ENCODE measurements at regions not wholly inside any gene's neighbourhood (a gene's known extent, or its start where the extent isn't known, plus 50 kb on each side); places are given as distances from the start of the nearest gene placed in this dataset.

GRCh38 chr12:30364822-30365221 is 330.8 kb downstream of the IPO8 start:
- Histone ChIP-seq H3K4me3 (ENCODE audit: low read depth, low read length) (no peak overlapping the region), H3K4me1 (ENCODE audit: control insufficient read depth, insufficient read depth, low read length) (no peaks in the 10 kb centered on the region), H3K36me3 (ENCODE audit: control insufficient read depth in 2 of 2, insufficient read depth in 1 of 2, low read length in 2 of 2) (no peaks in the 10 kb centered on the region), H3K9me3 (ENCODE audit: control insufficient read depth, insufficient read depth, low read depth, low read length) (no peaks in the 10 kb centered on the region), H3K27ac (ENCODE audit: extremely low read depth, low read depth, low read length) (no peak overlapping the region)
- no peak for TF ChIP-seq ZNF660 (tag by site-specific recombination; IDR thresholded peaks at IDR 0.05)
- ChIA-PET CTCF (no interaction called here), POLR2A (no interaction called here)

- no peaks in the 10 kb centered on the region for H3K9me3 ChIP-seq (ENCODE audit: control insufficient read depth, insufficient read depth, low read depth, low read length)
- no peaks in the 10 kb centered on the region for H3K36me3 ChIP-seq (ENCODE audit: control insufficient read depth in 2 of 2, insufficient read depth in 1 of 2, low read length in 2 of 2)
- H3K27ac ChIP-seq (ENCODE audit: extremely low read depth, low read depth, low read length), result no peak overlapping the region
- H3K4me3 ChIP-seq (ENCODE audit: low read depth, low read length), result no peak overlapping the region
- ChIA-PET POLR2A (no interaction called here), CTCF (no interaction called here)
- TF ChIP-seq ZNF148 (tag by site-specific recombination; IDR thresholded peaks at IDR 0.05; ENCODE audit: borderline replicate concordance), result no peak
- TF ChIP-seq ZNF837 (tag by site-specific recombination; IDR thresholded peaks at IDR 0.05), result no peak
- H3K4me1 ChIP-seq (ENCODE audit: control insufficient read depth, insufficient read depth, low read length), result no peaks in the 10 kb centered on the region
These were observed 334.5 kb downstream of the IPO8 start for GRCh38 chr12:30361145-30361544.

GRCh38 chr12:30358671-30359070 is 337.0 kb downstream of the IPO8 start:
- CTCF ChIA-PET, result no interaction called here
- TF ChIP-seq ZNF624 (tag by site-specific recombination; IDR thresholded peaks at IDR 0.05), result no peak
- no peak for TF ChIP-seq ZNF776 (tag by site-specific recombination; IDR thresholded peaks at IDR 0.05; ENCODE audit: borderline replicate concordance)
- no peak for TF ChIP-seq HOXA7 (CRISPR knock-in tag; IDR thresholded peaks at IDR 0.05; ENCODE audit: borderline replicate concordance)
- H3K27ac ChIP-seq (ENCODE audit: extremely low read depth, low read depth, low read length), result no peak overlapping the region
- POLR2A ChIA-PET, result no interaction called here
- no peaks in the 10 kb centered on the region for H3K4me1 ChIP-seq (ENCODE audit: control insufficient read depth, insufficient read depth, low read length)
- H3K9me3 ChIP-seq (ENCODE audit: control insufficient read depth, insufficient read depth, low read depth, low read length), result no peaks in the 10 kb centered on the region
- no peaks in the 10 kb centered on the region for H3K36me3 ChIP-seq (ENCODE audit: control insufficient read depth in 2 of 2, insufficient read depth in 1 of 2, low read length in 2 of 2)
- H3K4me3 ChIP-seq (ENCODE audit: low read depth, low read length), result no peak overlapping the region

- Histone ChIP-seq H3K4me3 (ENCODE audit: low read depth, low read length) (no peak overlapping the region), H3K36me3 (ENCODE audit: control insufficient read depth in 2 of 2, insufficient read depth in 1 of 2, low read length in 2 of 2) (no peaks in the 10 kb centered on the region), H3K27ac (ENCODE audit: extremely low read depth, low read depth, low read length) (no peak overlapping the region), H3K4me1 (ENCODE audit: control insufficient read depth, insufficient read depth, low read length) (no peaks in the 10 kb centered on the region), H3K9me3 (ENCODE audit: control insufficient read depth, insufficient read depth, low read depth, low read length) (no peaks in the 10 kb centered on the region)
- CTCF ChIA-PET, result no interaction called here
- no peak for TF ChIP-seq ZFP41 (tag by site-specific recombination; IDR thresholded peaks at IDR 0.05; ENCODE audit: borderline replicate concordance)
- TF ChIP-seq ZSCAN30 (tag by site-specific recombination; IDR thresholded peaks at IDR 0.05), result no peak
- no peak for TF ChIP-seq GLIS2 (tag by site-specific recombination; IDR thresholded peaks at IDR 0.05)
- no peak for TF ChIP-seq ZNF621 (tag by site-specific recombination; IDR thresholded peaks at IDR 0.05)
- TF ChIP-seq ZNF391 (tag by site-specific recombination; IDR thresholded peaks at IDR 0.05; ENCODE audit: borderline replicate concordance, low read depth), result no peak
- TF ChIP-seq ZNF777 (tag by site-specific recombination; IDR thresholded peaks at IDR 0.05; ENCODE audit: borderline replicate concordance), result no peak
- no peak for TF ChIP-seq ZNF157 (tag by site-specific recombination; IDR thresholded peaks at IDR 0.05)
- TF ChIP-seq ZNF704 (tag by site-specific recombination; IDR thresholded peaks at IDR 0.05), result no peak
- TF ChIP-seq ZNF138 (tag by site-specific recombination; IDR thresholded peaks at IDR 0.05; ENCODE audit: borderline replicate concordance), result no peak
- no peak for TF ChIP-seq ZNF791 (tag by site-specific recombination; IDR thresholded peaks at IDR 0.05)
- POLR2A ChIA-PET, result no interaction called here
These were observed 337.7 kb downstream of the IPO8 start for GRCh38 chr12:30357766-30358490.

Measured in HEK293 (cell line).